Mesothelial cell of epicardium (in vitro differentiated cells): ENCODE measurements at regions not wholly inside any gene's neighbourhood (a gene's known extent, or its start where the extent isn't known, plus 50 kb on each side); places are given as distances from the start of the nearest gene placed in this dataset.
A peak's percentile ranks its signal among the peaks of the same experiment; 100 is the strongest.

ENCODE experiments used
- DNase-seq, 2 experiments: peaks; one replicate each; pipeline ENCODE4 v3.0.0; 2021; ENCODE audit warnings: low spot score in 2 of 2; ENCODE audit not compliant: unreplicated experiment in 2 of 2
- H3K27ac Mint-ChIP-seq: 2 replicates; pipeline ENCODE4 v1.8.0; 2021; ENCODE audit warnings: mixed read lengths
- H3K27me3 Mint-ChIP-seq: 2 replicates; pipeline ENCODE4 v1.8.0; 2021; ENCODE audit warnings: low read depth, mixed read lengths
- H3K36me3 Mint-ChIP-seq: 2 replicates; pipeline ENCODE4 v1.8.0; 2021; ENCODE audit warnings: mixed read lengths
- H3K4me1 Mint-ChIP-seq: 2 replicates; pipeline ENCODE4 v1.8.0; 2021; ENCODE audit warnings: mixed read lengths
- H3K4me3 Mint-ChIP-seq: 2 replicates; pipeline ENCODE4 v1.8.0; 2021; ENCODE audit warnings: mild to moderate bottlenecking, moderate library complexity, mixed read lengths
- H3K9me3 Mint-ChIP-seq: 2 replicates; pipeline ENCODE4 v1.8.0; 2021; ENCODE audit warnings: mixed read lengths
- CTCF ChIP-seq: fragments of 200-600 bp; sonication (generic); IDR thresholded peaks from one replicate; pipeline ENCODE4 v1.5.0; 2021; ENCODE audit warnings: antibody characterized with exemption; ENCODE audit not compliant: unreplicated experiment

DNA sequence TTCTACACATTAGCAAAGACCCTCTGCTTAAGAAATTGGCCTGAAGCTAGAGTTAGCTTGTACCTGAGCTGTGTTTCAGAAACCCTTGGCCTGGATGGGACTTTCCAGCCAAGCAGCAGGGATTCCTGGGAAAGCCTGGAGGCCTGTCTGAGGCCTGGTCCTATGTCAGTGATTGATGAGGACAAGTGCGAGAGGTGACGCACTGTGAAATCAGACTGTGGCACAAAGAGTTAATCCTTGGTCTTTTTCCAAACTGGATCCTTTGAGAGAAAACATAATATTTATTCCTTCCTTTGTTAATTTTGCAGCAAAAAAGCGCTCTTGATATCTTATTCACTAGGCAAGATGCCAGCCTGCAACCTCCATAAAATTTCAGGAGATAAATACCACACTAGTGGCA, 225.0 kb upstream of the ATP11B start:
- Mint-ChIP-seq H3K27ac (peak overlapping the region; percentile 57), H3K27me3 (no peaks in the 10 kb centered on the region), H3K36me3 (no peaks in the 10 kb centered on the region), H3K4me1 (peaks cover 33% of the 10 kb centered on the region), H3K9me3 (peaks cover 3% of the 10 kb centered on the region), H3K4me3 (no peak overlapping the region)
- DNase-seq: no peak
- TF ChIP-seq CTCF: no peak

DNA sequence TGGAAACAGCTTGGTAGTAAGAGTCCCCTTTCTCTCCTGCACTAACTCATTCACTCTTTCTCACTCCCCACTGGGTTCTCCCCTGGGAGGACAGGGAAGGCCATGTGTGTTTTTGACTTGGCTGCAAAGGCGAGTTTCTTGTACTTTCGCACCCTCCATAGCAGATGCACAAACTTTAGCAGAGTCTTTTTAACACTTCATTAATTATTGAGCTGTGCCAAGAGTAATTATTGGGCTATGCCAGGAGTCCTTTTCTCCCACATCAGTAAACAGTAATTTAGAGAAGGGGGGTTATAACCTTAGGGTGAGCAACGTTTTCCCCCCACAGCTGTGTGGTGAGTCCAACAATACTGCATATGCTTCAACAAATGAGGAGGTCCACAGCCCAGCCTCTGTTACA, 224.4 kb upstream of the ATP11B start:
- no peaks in the 10 kb centered on the region for H3K27me3 Mint-ChIP-seq
- DNase-seq: no peak
- no peak overlapping the region for H3K4me3 Mint-ChIP-seq
- H3K4me1 Mint-ChIP-seq: peaks cover 33% of the 10 kb centered on the region
- H3K9me3 Mint-ChIP-seq: peaks cover 9% of the 10 kb centered on the region
- no peak for TF ChIP-seq CTCF
- peak overlapping the region; percentile 64 for H3K27ac Mint-ChIP-seq
- peaks cover 2% of the 10 kb centered on the region for H3K36me3 Mint-ChIP-seq

DNA sequence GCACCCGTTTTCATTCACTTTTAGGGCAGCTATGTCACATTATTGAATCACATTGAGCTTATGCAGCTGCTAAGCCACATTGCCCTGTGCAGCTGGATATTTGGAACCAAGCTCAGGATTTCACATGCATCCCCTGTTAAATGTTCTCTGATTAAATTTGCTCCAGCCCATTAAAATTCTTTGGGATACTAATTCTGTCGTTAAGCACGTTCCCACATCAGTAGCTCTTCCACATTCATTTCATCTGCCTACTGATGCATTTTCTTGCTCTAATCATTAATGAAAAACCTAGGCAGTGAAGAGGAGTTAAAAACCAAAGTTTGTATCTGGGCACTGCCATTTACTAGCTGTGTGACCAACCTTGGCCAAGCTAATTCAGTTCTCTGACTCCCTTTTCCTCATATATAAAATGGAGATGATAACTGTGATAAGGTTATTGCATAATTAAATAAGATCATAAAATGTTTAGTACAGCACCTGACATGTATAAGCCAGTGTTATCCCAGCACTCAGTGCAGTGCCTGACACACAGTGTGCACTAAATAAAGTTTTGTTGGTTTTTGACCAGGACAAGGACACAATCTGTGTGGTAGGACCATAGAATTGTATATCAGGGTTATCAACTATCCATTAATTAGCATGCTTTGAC, 222.2 kb upstream of the ATP11B start:
- Mint-ChIP-seq H3K27me3 (no peaks in the 10 kb centered on the region), H3K4me1 (peaks cover 25% of the 10 kb centered on the region), H3K4me3 (no peak overlapping the region), H3K9me3 (peaks cover 21% of the 10 kb centered on the region), H3K36me3 (peaks cover 2% of the 10 kb centered on the region), H3K27ac (no peak overlapping the region)
- DNase-seq: no peak
- TF ChIP-seq CTCF: no peak

DNA sequence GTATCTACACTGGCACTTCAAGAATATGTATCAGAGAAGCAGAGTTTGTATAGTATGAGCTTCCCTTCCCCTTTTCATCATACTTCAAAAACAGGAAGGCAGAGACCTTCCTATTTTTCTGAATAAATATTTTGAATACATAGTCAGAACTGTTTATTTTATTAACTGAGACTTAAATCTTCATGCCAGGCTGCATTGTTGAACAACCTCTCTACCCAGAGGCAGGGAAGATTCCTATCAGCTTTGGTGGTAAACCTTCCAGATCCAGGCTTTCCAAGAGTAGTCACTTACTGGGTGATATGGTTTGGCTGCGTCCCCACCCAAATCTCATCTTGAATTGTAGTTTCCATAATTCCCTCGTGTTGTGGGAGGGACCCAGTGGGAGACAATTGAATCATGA, 217.4 kb upstream of the ATP11B start:
- Mint-ChIP-seq H3K36me3 (peaks cover 2% of the 10 kb centered on the region), H3K27me3 (no peaks in the 10 kb centered on the region), H3K4me1 (no peaks in the 10 kb centered on the region), H3K27ac (no peak overlapping the region), H3K4me3 (no peak overlapping the region), H3K9me3 (peaks cover 24% of the 10 kb centered on the region)
- TF ChIP-seq CTCF: no peak
- DNase-seq: no peak

DNA sequence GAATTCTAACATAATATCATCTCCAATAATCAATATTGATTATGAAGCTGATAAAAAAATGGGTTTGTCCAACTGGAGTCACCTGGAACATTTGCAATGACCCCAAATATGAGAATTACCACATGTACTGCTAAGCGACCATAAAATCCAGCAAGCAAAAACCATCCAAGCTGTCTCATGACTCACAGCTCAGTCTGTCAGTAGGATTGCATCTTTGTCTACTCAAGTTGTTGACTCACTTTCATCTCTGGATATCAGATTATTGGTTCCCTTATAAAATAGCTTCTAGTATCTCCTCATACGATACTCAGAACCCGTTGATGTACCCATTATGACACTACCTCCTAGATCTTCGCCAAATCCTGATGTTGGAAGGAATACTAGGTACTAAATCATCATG, 209.8 kb upstream of the ATP11B start:
- Mint-ChIP-seq H3K36me3 (no peaks in the 10 kb centered on the region), H3K4me3 (no peak overlapping the region), H3K9me3 (no peaks in the 10 kb centered on the region), H3K27me3 (no peaks in the 10 kb centered on the region), H3K27ac (no peak overlapping the region), H3K4me1 (no peaks in the 10 kb centered on the region)
- no peak for DNase-seq
- no peak for TF ChIP-seq CTCF
